ENCODE measurements at regions not wholly inside any gene's neighbourhood (a gene's known extent, or its start where the extent isn't known, plus 50 kb on each side); places are given as distances from the start of the nearest gene placed in this dataset.

- no peak overlapping the region for H3K4me3 Mint-ChIP-seq
- H3K36me3 ChIP-seq (replicated peaks in 1 of 2; ENCODE audit: control insufficient read depth in 1 of 2, insufficient read depth in 2 of 2, low read length in 2 of 2): no peaks in the 10 kb centered on the region
- intact Hi-C loops (cut with micrococcal nuclease): no loop called here
- H3K9me3 ChIP-seq (replicated peaks in 1 of 2; ENCODE audit: control insufficient read depth in 1 of 2, insufficient read depth in 1 of 2, low read length in 2 of 2): no peaks in the 10 kb centered on the region
- no peak overlapping the region for H3K9ac ChIP-seq (ENCODE audit: insufficient read depth, low read length, poor library complexity, severe bottlenecking)
- no peaks in the 10 kb centered on the region for H4K20me1 ChIP-seq (ENCODE audit: insufficient read depth, low read length)
- no peaks in the 10 kb centered on the region for H3K79me2 ChIP-seq (ENCODE audit: insufficient read depth, low read length)
- no peak for DNase-seq
- no peaks in the 10 kb centered on the region for H3K27me3 ChIP-seq (ENCODE audit: control insufficient read depth in 2 of 2, insufficient read depth in 2 of 2, low read length in 2 of 2)
- no peaks in the 10 kb centered on the region for H3K36me3 Mint-ChIP-seq
- no peak overlapping the region for H3K4me2 ChIP-seq (replicated peaks; ENCODE audit: extremely low read depth, low read length, poor library complexity, severe bottlenecking)
- no peak overlapping the region for H2AFZ ChIP-seq (ENCODE audit: insufficient read depth, low read depth, low read length, poor library complexity, severe bottlenecking)
- H3K4me1 ChIP-seq (ENCODE audit: control insufficient read depth in 1 of 2, insufficient read depth in 2 of 2, low read length in 2 of 2): no peaks in the 10 kb centered on the region
- peaks cover 0 to 1% (median 0%) of the 10 kb centered on the region in 3 donors for H3K27me3 Mint-ChIP-seq (ENCODE audit: low read depth in 3 of 3)
- no peak for TF ChIP-seq CTCF (IDR thresholded peaks at IDR 0.05)
- H3K27ac Mint-ChIP-seq: no peak overlapping the region
- H3K27ac ChIP-seq (ENCODE audit: low read depth in 1 of 2, low read length in 2 of 2): no peak overlapping the region
- H3K4me3 ChIP-seq (replicated peaks in 1 of 3; ENCODE audit: low read depth in 2 of 3, low read length in 3 of 3): no peak overlapping the region
- H3K4me1 Mint-ChIP-seq: no peaks in the 10 kb centered on the region
- WGBS (ENCODE audit: insufficient coverage): 100% methylated on average over 3 of the region's 3 CpGs
- peaks cover 0 to 7% (median 0%) of the 10 kb centered on the region in 7 donors for H3K9me3 Mint-ChIP-seq
These were observed 170.3 kb upstream of the BMP4 start for GRCh38 chr14:54126947-54127346.

- Histone ChIP-seq H3K4me1 (ENCODE audit: control insufficient read depth in 1 of 2, insufficient read depth in 2 of 2, low read length in 2 of 2) (no peaks in the 10 kb centered on the region), H3K9me3 (replicated peaks in 1 of 2; ENCODE audit: control insufficient read depth in 1 of 2, insufficient read depth in 1 of 2, low read length in 2 of 2) (no peaks in the 10 kb centered on the region), H3K9ac (ENCODE audit: insufficient read depth, low read length, poor library complexity, severe bottlenecking) (no peak overlapping the region), H2AFZ (ENCODE audit: insufficient read depth, low read depth, low read length, poor library complexity, severe bottlenecking) (no peak overlapping the region), H3K79me2 (ENCODE audit: insufficient read depth, low read length) (no peaks in the 10 kb centered on the region), H3K4me2 (replicated peaks; ENCODE audit: extremely low read depth, low read length, poor library complexity, severe bottlenecking) (no peak overlapping the region), H3K27me3 (ENCODE audit: control insufficient read depth in 2 of 2, insufficient read depth in 2 of 2, low read length in 2 of 2) (no peaks in the 10 kb centered on the region), H4K20me1 (ENCODE audit: insufficient read depth, low read length) (no peaks in the 10 kb centered on the region), H3K36me3 (replicated peaks in 1 of 2; ENCODE audit: control insufficient read depth in 1 of 2, insufficient read depth in 2 of 2, low read length in 2 of 2) (no peaks in the 10 kb centered on the region), H3K4me3 (replicated peaks in 1 of 3; ENCODE audit: low read depth in 2 of 3, low read length in 3 of 3) (no peak overlapping the region), H3K27ac (ENCODE audit: low read depth in 1 of 2, low read length in 2 of 2) (no peak overlapping the region)
- DNase-seq: no peak
- Mint-ChIP-seq H3K36me3 (no peaks in the 10 kb centered on the region), H3K27ac (peak overlapping the region in 1 of 7 donors; percentile 28), H3K4me1 (no peaks in the 10 kb centered on the region), H3K27me3 (ENCODE audit: low read depth in 3 of 3) (peaks cover 0 to 1% (median 0%) of the 10 kb centered on the region in 3 donors), H3K4me3 (no peak overlapping the region), H3K9me3 (peaks cover 0 to 7% (median 0%) of the 10 kb centered on the region in 7 donors)
- TF ChIP-seq CTCF (IDR thresholded peaks at IDR 0.05): no peak
- WGBS (ENCODE audit: insufficient coverage): 67% methylated on average over 1 of the region's 2 CpGs
- intact Hi-C loops (cut with micrococcal nuclease): no loop called here
These were observed 170.9 kb upstream of the BMP4 start for GRCh38 chr14:54127526-54127925.

Data from CD14-positive monocyte (primary cell).